Nephron (organoid): ENCODE measurements at regions not wholly inside any gene's neighbourhood (a gene's known extent, or its start where the extent isn't known, plus 50 kb on each side); places are given as distances from the start of the nearest gene placed in this dataset.
A peak's percentile ranks its signal among the peaks of the same experiment; 100 is the strongest.

Experiments used
- H3K27ac Mint-ChIP-seq, 3 experiments: 2 replicates each; pipeline ENCODE4 v1.8.0; 2020; ENCODE audit warnings: mixed read lengths in 3 of 3, mild to moderate bottlenecking in 2 of 3, moderate library complexity in 1 of 3
- H3K27me3 Mint-ChIP-seq: 2 replicates; pipeline ENCODE4 v1.8.0; 2021; ENCODE audit warnings: low read depth, mild to moderate bottlenecking, moderate library complexity, mixed read lengths
- H3K36me3 Mint-ChIP-seq: 2 replicates; pipeline ENCODE4 v1.8.0; 2020; ENCODE audit warnings: low read depth, mixed read lengths
- H3K4me1 Mint-ChIP-seq: 2 replicates; pipeline ENCODE4 v1.8.0; 2020; ENCODE audit warnings: mixed read lengths
- H3K4me3 Mint-ChIP-seq, 3 experiments: 2 replicates each; pipeline ENCODE4 v1.8.0; 2020; ENCODE audit warnings: mild to moderate bottlenecking in 3 of 3, mixed read lengths in 3 of 3, moderate library complexity in 2 of 3
- H3K9me3 Mint-ChIP-seq: 2 replicates; pipeline ENCODE4 v1.8.0; 2020; ENCODE audit warnings: mixed read lengths
- CTCF ChIP-seq, 3 experiments: fragments of 200-600 bp; sonication (generic); IDR thresholded peaks; one replicate each; pipeline ENCODE4 v1.5.0; 2021; ENCODE audit warnings: antibody characterized with exemption in 3 of 3; ENCODE audit not compliant: unreplicated experiment in 3 of 3

- peak overlapping the region; percentile 72 to 73 (median 72) for H3K27ac Mint-ChIP-seq
- H3K9me3 Mint-ChIP-seq: peaks cover 3% of the 10 kb centered on the region
- no peak overlapping the region for H3K4me3 Mint-ChIP-seq
- H3K4me1 Mint-ChIP-seq: peaks cover 49% of the 10 kb centered on the region
- TF ChIP-seq CTCF (IDR thresholded peaks at IDR 0.05; ENCODE audit: unreplicated experiment in 3 of 3): no peak
- no peaks in the 10 kb centered on the region for H3K36me3 Mint-ChIP-seq
- peaks cover 6% of the 10 kb centered on the region for H3K27me3 Mint-ChIP-seq
Observed at GRCh38 chr2:12005886-12006681, 259.7 kb downstream of the LPIN1 start.

GRCh38 chr2:12006850-12007249, 260.4 kb downstream of the LPIN1 start:
- peaks cover 7% of the 10 kb centered on the region for H3K27me3 Mint-ChIP-seq
- TF ChIP-seq CTCF (IDR thresholded peaks at IDR 0.05; ENCODE audit: unreplicated experiment in 3 of 3): no peak
- peaks cover 3% of the 10 kb centered on the region for H3K9me3 Mint-ChIP-seq
- H3K36me3 Mint-ChIP-seq: no peaks in the 10 kb centered on the region
- peak overlapping the region; percentile 72 to 73 (median 72) for H3K27ac Mint-ChIP-seq
- peaks cover 51% of the 10 kb centered on the region for H3K4me1 Mint-ChIP-seq
- no peak overlapping the region for H3K4me3 Mint-ChIP-seq

- Mint-ChIP-seq H3K4me3 (no peak overlapping the region), H3K27me3 (peaks cover 7% of the 10 kb centered on the region), H3K27ac (peak overlapping the region; percentile 72 to 73 (median 72)), H3K9me3 (peaks cover under 1% of the 10 kb centered on the region), H3K36me3 (no peaks in the 10 kb centered on the region), H3K4me1 (peaks cover 51% of the 10 kb centered on the region)
- no peak for TF ChIP-seq CTCF (IDR thresholded peaks at IDR 0.05; ENCODE audit: unreplicated experiment in 3 of 3)
Observed at GRCh38 chr2:12007282-12007681, 260.9 kb downstream of the LPIN1 start.

GRCh38 chr2:12008425-12009061, 262.1 kb downstream of the LPIN1 start:
- Mint-ChIP-seq H3K4me1 (peaks cover 50% of the 10 kb centered on the region), H3K27me3 (peaks cover 7% of the 10 kb centered on the region), H3K9me3 (no peaks in the 10 kb centered on the region), H3K4me3 (no peak overlapping the region), H3K27ac (no peak overlapping the region), H3K36me3 (no peaks in the 10 kb centered on the region)
- TF ChIP-seq CTCF (IDR thresholded peaks at IDR 0.05; ENCODE audit: unreplicated experiment in 3 of 3): no peak

GRCh38 chr2:12009323-12009905, 263.0 kb downstream of the LPIN1 start:
- H3K27me3 Mint-ChIP-seq: peaks cover 7% of the 10 kb centered on the region
- H3K27ac Mint-ChIP-seq: peak overlapping the region in 1 of 3 experiments; percentile 54
- H3K4me3 Mint-ChIP-seq: no peak overlapping the region
- TF ChIP-seq CTCF (IDR thresholded peaks at IDR 0.05; ENCODE audit: unreplicated experiment in 3 of 3): no peak
- no peaks in the 10 kb centered on the region for H3K36me3 Mint-ChIP-seq
- H3K9me3 Mint-ChIP-seq: no peaks in the 10 kb centered on the region
- H3K4me1 Mint-ChIP-seq: peaks cover 55% of the 10 kb centered on the region
